NOMO-1 (cell line): ENCODE measurements at regions not wholly inside any gene's neighbourhood (a gene's known extent, or its start where the extent isn't known, plus 50 kb on each side); places are given as distances from the start of the nearest gene placed in this dataset.

Experiments
- DNase-seq, 2 experiments: peaks; one replicate each; lab custom pipeline; 2025; ENCODE audit not compliant: unreplicated experiment in 2 of 2; lab: John Stamatoyannopoulos, UW

DNA sequence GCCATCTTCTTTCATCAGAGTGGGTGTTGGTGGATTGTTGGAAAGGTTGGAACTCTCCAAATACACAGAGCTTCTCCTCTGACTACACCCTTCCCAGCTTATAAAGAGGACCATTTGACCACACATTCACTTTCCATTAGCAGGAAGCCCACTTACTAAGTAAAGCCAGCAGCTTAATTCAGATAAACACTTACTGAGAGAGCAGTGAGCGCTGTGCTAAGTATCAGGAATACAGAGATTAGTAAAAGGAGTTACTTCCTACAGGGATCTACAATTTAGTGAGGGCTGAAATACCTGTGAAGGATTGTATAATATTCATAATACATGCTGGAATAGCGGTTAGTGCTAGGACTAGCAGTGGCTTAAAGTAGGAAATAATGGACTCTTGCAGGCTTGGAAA, 343.0 kb downstream of the NYAP2 start:
- no peak for DNase-seq

DNA sequence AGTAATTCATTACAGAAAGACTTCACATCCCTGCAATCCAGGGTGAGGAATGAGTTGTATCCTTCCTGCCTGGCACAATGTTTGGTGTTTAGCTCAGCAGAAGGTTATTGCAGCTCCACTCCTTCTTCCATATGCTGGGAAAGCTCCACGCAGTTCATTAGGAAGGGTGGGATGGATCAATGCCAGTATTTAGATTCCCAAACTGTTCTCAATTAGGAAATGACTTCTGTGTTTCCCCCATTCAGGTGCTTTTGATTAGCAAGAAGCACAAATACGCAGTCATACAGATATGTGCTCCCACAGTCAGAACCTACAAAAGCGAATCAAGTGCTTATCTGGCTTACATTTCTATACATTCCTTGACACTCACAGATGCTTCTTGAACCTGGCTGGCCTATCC, 340.6 kb downstream of the NYAP2 start:
- no peak for DNase-seq

DNA sequence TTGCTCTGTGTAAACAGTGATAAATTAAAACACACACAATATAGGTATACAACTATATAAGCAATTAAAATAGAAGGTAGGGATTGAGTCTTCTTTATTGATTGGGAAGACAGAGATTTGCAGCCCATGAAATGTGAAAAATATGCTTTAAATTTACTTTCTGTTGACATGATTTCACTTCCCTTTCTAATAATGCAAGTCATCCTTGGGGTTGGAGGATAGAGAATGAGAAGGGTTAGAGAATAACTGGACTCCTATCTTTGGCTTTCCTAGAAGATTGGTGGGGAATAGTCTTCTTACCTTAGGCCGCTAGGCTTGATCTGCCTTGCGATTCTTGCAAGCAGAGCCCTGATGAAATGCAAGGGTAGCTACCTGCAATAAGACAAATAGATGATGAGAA, 339.8 kb downstream of the NYAP2 start:
- peak; percentile 39 to 61 for DNase-seq

DNA sequence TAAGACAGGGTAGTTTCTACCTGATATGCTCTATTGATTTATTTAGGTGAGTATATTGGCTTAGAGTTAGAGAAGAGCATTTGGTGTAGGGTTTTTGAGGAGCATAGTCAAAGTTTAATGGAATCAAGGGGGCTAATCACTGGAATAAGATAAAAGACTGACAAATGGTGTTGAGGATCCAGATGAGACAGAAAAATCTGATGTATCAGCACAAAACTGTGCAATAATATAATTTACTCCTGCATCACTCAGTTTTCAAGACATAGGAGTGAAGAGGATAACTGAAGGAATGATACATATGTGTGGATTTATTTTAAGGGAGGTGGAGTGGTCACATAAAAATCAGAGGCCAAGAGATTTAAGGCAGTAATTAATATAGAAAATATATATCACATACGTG, 339.2 kb downstream of the NYAP2 start:
- DNase-seq: no peak

DNA sequence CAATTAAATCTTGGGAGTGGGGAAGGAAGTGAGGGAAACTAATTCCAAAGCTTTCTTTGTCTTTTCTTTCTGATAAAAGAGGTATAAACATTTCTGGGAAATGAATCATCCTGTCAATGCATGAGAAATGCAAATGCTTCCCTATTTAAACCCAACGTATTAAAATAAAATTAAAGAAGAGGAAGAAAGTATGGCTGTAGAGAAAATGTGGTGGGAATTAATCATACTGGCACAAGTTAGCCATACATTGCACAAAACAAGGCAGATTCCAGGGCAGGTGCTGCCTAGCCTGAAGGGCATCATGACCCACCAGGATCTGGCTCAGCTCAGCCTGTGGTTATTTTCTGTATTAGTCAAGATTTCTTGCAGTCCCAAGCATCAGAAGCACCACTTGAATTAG, 338.0 kb downstream of the NYAP2 start:
- peak in 1 of 2 experiments; percentile 6 for DNase-seq

DNA sequence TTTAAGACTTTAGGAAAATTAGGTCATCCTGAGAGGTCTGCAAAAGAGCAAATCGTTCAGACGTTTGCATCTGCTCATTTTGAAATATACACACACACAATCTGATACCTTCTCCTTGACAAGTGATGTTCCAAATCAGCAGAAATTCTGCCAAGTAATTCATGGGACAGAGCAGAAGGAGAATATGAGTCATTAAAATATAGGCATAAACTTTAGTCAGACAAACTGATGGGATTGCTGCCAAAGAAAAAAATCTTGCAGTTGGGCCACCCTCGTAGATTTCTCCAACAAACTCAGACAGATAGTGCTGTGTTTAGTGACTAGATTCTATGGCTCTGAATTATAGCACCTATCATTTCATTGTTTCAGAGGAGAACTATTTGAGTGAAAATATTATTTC, 336.3 kb downstream of the NYAP2 start:
- no peak for DNase-seq

DNA sequence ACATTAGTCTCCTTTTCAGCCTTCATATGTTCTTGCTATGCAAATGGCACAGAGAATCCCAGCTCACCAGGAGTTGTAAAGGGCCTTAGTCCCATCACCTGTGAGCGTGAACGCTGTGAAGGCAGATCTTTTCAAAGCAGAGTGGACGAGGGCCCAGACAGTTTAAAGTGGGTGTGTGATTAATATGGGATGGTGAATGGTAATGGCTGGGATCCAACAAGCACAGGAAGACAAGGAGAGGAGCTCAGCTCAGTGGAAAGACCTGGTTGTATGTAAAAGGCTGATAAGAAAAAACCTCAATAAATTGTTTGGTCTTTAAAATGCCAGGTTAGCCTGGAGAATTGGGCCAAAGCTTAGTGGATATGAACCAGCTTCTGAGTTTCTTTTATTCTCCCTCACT, 326.2 kb downstream of the NYAP2 start:
- no peak for DNase-seq
